ENCODE measurements at regions not wholly inside any gene's neighbourhood (a gene's known extent, or its start where the extent isn't known, plus 50 kb on each side); places are given as distances from the start of the nearest gene placed in this dataset.

DNA sequence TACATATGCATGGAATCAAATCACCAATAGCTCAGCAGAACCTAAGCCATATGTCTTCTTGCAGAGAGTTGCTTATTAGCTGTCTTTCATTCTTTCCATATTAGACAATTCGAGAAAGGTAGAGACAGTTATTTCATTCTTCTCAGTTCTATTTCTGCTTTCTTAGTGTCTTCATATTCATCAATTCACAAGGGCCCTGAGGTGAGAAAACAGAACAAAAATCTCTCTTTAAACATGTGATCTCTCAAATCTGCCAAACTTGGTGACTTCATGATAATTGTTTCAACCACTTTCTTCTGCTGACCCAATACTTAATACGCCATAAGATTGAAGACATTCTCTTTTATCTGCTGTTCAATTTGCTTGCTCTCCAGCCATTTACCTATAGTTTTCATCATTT, 229.7 kb upstream of the MARCKS start:
- no peak for TF ChIP-seq POLR2AphosphoS5 (IDR thresholded peaks at IDR 0.05; ENCODE audit: insufficient read depth, low read depth, low read length)
- no peak for TF ChIP-seq POLR2A (IDR thresholded peaks at IDR 0.05; ENCODE audit: low read depth, low read length)
- TF ChIP-seq, protein P1, sequence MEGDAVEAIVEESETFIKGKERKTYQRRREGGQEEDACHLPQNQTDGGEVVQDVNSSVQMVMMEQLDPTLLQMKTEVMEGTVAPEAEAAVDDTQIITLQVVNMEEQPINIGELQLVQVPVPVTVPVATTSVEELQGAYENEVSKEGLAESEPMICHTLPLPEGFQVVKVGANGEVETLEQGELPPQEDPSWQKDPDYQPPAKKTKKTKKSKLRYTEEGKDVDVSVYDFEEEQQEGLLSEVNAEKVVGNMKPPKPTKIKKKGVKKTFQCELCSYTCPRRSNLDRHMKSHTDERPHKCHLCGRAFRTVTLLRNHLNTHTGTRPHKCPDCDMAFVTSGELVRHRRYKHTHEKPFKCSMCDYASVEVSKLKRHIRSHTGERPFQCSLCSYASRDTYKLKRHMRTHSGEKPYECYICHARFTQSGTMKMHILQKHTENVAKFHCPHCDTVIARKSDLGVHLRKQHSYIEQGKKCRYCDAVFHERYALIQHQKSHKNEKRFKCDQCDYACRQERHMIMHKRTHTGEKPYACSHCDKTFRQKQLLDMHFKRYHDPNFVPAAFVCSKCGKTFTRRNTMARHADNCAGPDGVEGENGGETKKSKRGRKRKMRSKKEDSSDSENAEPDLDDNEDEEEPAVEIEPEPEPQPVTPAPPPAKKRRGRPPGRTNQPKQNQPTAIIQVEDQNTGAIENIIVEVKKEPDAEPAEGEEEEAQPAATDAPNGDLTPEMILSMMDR (IDR thresholded peaks at IDR 0.05; ENCODE audit: extremely low read depth in 1 of 2, insufficient read depth in 1 of 2, low read depth in 1 of 2, low read length in 2 of 2), result no peak
- TF ChIP-seq GATA2 (IDR thresholded peaks at IDR 0.05; ENCODE audit: insufficient read depth, insufficient read length, low read depth, low read length), result no peak
- TF ChIP-seq, protein P2, sequence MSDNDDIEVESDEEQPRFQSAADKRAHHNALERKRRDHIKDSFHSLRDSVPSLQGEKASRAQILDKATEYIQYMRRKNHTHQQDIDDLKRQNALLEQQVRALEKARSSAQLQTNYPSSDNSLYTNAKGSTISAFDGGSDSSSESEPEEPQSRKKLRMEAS (IDR thresholded peaks at IDR 0.05; ENCODE audit: insufficient read depth, insufficient read length), result no peak
- no peak for TF ChIP-seq EZH2 (IDR thresholded peaks at IDR 0.05; ENCODE audit: borderline replicate concordance, low read depth, low read length, severe bottlenecking)
- no peak for TF ChIP-seq MYC (IDR thresholded peaks at IDR 0.05; ENCODE audit: low read depth, low read length)
- TF ChIP-seq JUN (IDR thresholded peaks at IDR 0.05; ENCODE audit: borderline replicate concordance, insufficient read depth, insufficient read length, low read depth), result no peak

Measured in endothelial cell of umbilical vein (primary cell).